Breast epithelium (tissue), 3 donors: ENCODE measurements at regions not wholly inside any gene's neighbourhood (a gene's known extent, or its start where the extent isn't known, plus 50 kb on each side); places are given as distances from the start of the nearest gene placed in this dataset.

Experiments
- CTCF ChIP-seq, 3 donors: fragments of 450-650 bp; IDR thresholded peaks; one replicate each; pipeline ENCODE4 v1.5.1; 2016 to 2017; ENCODE audit warnings: antibody characterized with exemption in 3 of 3, mild to moderate bottlenecking in 3 of 3, moderate library complexity in 3 of 3
- POLR2A ChIP-seq: fragments of 450-650 bp; IDR thresholded peaks from one replicate; pipeline ENCODE4 v1.6.1; 2016; ENCODE audit warnings: antibody characterized with exemption, mild to moderate bottlenecking, moderate library complexity

DNA sequence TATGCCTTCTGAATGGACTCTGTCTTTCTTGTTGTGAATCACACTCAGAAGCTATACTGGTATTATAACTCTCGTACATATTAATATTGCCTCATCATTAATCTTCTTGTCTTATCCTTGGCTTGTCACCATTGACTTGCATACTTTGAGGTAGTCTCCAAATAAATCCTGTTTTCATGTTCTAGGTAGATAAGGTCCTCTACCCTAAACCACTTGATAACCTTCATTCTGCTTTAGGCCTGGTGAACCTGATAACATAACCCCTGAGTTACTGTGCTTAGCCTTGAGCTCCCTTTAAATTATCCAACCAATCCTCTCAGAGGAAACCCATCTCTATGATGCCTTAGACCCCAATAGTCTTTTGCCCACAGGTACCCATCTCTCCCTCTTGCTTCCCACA is 1162.3 kb downstream of the SLITRK1 start:
- TF ChIP-seq CTCF (IDR thresholded peaks at IDR 0.05) (no peak), POLR2A (no peak)
